ENCODE measurements at regions not wholly inside any gene's neighbourhood (a gene's known extent, or its start where the extent isn't known, plus 50 kb on each side); places are given as distances from the start of the nearest gene placed in this dataset.
"Not testable (repeated sequence)": the region's sequence is repeated elsewhere in the genome, so short reads cannot be mapped to it uniquely, and the experiment has no call there.

- not testable (repeated sequence) for TF ChIP-seq CTCF (conservative IDR thresholded peaks at IDR 0.05; ENCODE audit: low read depth, low read length); USF2 (IDR thresholded peaks at IDR 0.05; ENCODE audit: low read depth, low read length); POLR2A (IDR thresholded peaks at IDR 0.05; ENCODE audit: low read depth, low read length)
Observed at GRCh38 chr1:173376065-173376464, 101.1 kb upstream of the PRDX6 start.

Data from IMR-90 (cell line).